ENCODE measurements at regions not wholly inside any gene's neighbourhood (a gene's known extent, or its start where the extent isn't known, plus 50 kb on each side); places are given as distances from the start of the nearest gene placed in this dataset.
"Not testable (repeated sequence)": the region's sequence is repeated elsewhere in the genome, so short reads cannot be mapped to it uniquely, and the experiment has no call there.

DNA sequence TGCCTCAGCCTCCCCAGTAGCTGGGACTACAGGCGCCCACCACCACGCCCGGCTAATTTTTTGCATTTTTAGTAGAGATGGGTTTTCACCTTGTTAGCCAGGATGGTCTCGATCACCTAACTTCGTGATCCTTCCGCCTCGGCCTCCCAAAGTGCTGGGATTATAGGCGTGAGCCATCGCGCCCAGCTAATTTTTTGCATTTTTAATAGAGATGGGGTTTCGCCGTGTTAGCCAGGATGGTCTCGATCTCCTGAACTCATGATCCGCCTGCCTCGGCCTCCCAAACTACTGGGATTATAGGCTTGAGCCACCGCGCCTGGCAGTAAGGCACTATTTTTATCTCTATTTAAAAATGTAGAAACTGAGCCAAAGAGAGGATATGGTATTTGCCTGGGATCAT lies 1660.2 kb downstream of the SPATA31A7 start:
- not testable (repeated sequence) for H3K4me3 Mint-ChIP-seq; H3K36me3 Mint-ChIP-seq (ENCODE audit: low read depth); H3K4me1 Mint-ChIP-seq; H3K27ac Mint-ChIP-seq; ATAC-seq (replicated peaks); H3K27me3 Mint-ChIP-seq; H3K9me3 Mint-ChIP-seq

DNA sequence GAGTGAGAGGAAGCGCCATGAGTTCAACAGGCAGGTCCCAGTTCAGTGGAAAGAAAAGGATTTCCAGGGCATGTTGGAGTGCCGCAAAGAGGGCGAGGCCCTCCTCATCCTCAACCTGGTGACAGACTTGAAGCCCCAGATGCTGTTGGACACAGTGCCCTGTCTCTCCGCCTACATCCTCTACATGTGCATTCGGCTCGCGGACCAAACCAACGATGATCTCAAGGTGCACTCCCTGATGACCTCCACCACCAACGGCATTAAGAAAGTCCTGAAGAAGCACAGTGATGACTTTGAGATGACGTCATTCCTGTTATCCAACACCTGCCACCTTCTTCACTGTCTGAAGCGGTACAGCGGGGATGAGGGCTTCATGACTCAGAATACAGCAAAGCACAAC lies 1667.4 kb downstream of the SPATA31A7 start:
- not testable (repeated sequence) for H3K4me3 Mint-ChIP-seq; H3K4me1 Mint-ChIP-seq; H3K27ac Mint-ChIP-seq; H3K36me3 Mint-ChIP-seq (ENCODE audit: low read depth); H3K9me3 Mint-ChIP-seq; ATAC-seq (replicated peaks)
- peaks cover 25% of the 10 kb centered on the region for H3K27me3 Mint-ChIP-seq

DNA sequence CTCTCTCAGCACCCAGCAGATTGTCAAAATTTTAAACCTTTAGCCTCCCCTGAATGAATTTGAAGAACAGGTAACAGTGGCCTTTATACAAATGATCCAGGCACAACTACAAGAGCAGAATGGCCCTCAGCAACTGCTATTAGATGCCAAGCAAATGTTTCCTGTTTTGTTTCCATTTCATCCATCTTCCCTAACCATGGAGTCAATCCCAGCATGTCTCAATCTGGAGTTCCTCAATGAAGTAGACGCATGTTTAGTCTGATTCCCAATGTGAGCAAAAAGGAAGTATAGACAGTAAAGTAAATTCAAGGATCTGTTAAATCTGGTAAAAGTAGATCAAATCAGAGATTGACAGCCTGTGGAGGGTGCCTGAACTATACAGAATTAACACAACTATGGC lies 1668.4 kb downstream of the SPATA31A7 start:
- H3K4me3 Mint-ChIP-seq; H3K4me1 Mint-ChIP-seq; H3K9me3 Mint-ChIP-seq; H3K27ac Mint-ChIP-seq; ATAC-seq (replicated peaks); H3K36me3 Mint-ChIP-seq (ENCODE audit: low read depth): not testable (repeated sequence)
- peaks cover 29% of the 10 kb centered on the region for H3K27me3 Mint-ChIP-seq

DNA sequence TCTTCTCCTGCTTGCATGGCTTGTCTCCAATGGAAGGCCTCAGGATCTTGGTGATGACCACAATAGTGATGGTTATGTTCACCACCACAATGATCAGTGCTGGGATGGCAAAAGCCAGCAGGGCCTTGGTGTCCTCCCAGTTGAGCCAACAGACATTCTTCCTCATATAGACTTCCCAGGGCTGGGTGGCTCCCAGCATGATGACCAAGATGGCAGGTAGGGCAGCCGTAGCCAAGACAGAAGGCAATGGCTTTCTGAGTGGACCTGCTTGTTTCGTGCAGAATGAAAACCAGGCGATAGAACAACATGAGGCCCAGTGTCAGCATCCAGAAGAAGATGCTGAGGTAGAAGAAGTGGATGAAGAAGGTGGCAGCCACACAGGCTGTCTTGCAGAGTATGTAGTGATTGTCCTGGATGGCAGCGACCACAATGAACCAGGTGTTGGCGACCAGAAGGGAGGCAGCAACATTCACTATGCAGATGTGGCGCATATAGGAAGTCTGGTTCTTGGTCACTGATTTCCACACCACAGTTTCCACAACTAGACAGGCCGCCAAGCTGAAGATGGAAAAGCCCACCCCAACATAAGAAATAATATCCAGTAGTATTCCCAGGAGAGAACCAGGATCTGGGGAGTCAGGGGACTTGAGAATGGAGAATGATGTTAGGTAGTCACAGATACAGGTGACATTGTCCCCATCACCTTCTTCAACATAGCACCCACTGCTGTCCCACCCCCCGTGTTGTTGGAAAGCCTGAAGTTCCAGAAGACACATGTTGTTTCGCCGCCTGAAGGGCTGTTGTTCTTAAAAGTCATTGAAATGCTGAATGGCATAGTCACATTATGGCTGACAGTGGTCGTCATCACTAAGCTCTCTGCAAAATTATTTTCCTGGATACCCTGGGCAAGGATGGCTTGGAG lies 1671.4 kb downstream of the SPATA31A7 start:
- H3K9me3 Mint-ChIP-seq; H3K36me3 Mint-ChIP-seq (ENCODE audit: low read depth); H3K4me3 Mint-ChIP-seq; H3K27ac Mint-ChIP-seq; H3K4me1 Mint-ChIP-seq: not testable (repeated sequence)
- H3K27me3 Mint-ChIP-seq = peaks cover 45% of the 10 kb centered on the region
- peak; percentile 19 for ATAC-seq (replicated peaks)

DNA sequence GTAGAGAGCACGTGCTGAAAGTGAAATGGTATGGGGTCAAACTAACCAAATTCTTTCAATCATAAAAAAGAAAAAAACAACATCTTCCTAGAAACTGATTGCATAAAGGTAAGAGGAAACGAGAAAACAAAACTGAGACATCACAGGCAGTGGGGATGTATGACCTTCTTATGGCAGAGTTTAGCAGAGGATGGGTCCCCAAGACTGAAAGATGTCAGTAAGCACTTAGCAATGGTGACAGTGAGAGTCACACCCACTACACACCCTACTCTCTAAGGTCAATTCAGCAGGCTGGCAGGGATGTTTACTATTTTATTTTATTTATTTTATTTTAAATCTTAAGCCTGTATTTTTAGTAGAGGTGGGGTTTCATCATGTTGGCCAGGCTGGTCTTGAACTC lies 1672.3 kb downstream of the SPATA31A7 start:
- not testable (repeated sequence) for H3K4me3 Mint-ChIP-seq; H3K9me3 Mint-ChIP-seq; H3K36me3 Mint-ChIP-seq (ENCODE audit: low read depth); H3K4me1 Mint-ChIP-seq; ATAC-seq (replicated peaks); H3K27ac Mint-ChIP-seq
- H3K27me3 Mint-ChIP-seq = peaks cover 45% of the 10 kb centered on the region

DNA sequence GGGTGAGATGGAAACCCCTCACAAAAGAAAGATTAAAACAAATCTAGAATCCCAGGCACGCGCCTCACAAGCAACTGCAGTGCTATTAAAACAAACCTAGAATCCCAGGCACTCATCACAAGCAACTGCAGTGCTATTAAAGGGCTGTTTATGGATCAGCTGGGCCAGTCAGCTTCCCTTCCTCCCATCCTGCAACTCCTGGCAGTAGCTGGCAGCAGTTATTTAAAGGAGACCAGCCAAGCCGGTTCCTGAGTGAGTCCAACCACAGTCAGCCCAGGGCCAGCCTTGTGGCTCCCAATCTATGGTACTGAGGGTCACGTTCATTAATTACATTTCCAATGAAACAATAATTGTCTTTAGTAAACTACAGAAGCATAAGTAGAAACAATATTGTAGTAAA lies 1673.5 kb downstream of the SPATA31A7 start:
- ATAC-seq (replicated peaks); H3K4me3 Mint-ChIP-seq; H3K27ac Mint-ChIP-seq; H3K4me1 Mint-ChIP-seq; H3K36me3 Mint-ChIP-seq (ENCODE audit: low read depth); H3K9me3 Mint-ChIP-seq: not testable (repeated sequence)
- peaks cover 43% of the 10 kb centered on the region for H3K27me3 Mint-ChIP-seq

DNA sequence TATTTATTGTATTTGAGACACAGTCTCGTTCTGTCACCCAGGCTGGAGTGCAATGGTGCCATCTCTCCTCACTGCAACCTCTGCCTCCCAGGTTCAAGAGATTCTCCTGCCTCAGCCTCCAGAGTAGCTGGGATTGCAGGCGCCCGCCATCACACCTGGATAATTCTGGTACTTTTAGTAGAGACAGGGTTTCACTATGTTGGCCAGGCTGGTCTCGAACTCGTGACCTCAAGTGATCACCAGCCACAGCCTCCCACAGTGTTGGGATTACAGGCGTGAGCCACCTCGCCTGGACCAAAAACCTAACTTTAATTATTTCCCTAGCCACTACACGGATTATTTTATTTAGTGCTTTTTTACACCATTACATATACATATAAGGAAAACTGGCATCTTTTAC lies 1674.0 kb downstream of the SPATA31A7 start:
- not testable (repeated sequence) for H3K9me3 Mint-ChIP-seq; H3K4me1 Mint-ChIP-seq; H3K27ac Mint-ChIP-seq; H3K4me3 Mint-ChIP-seq; ATAC-seq (replicated peaks); H3K36me3 Mint-ChIP-seq (ENCODE audit: low read depth)
- peaks cover 41% of the 10 kb centered on the region for H3K27me3 Mint-ChIP-seq

DNA sequence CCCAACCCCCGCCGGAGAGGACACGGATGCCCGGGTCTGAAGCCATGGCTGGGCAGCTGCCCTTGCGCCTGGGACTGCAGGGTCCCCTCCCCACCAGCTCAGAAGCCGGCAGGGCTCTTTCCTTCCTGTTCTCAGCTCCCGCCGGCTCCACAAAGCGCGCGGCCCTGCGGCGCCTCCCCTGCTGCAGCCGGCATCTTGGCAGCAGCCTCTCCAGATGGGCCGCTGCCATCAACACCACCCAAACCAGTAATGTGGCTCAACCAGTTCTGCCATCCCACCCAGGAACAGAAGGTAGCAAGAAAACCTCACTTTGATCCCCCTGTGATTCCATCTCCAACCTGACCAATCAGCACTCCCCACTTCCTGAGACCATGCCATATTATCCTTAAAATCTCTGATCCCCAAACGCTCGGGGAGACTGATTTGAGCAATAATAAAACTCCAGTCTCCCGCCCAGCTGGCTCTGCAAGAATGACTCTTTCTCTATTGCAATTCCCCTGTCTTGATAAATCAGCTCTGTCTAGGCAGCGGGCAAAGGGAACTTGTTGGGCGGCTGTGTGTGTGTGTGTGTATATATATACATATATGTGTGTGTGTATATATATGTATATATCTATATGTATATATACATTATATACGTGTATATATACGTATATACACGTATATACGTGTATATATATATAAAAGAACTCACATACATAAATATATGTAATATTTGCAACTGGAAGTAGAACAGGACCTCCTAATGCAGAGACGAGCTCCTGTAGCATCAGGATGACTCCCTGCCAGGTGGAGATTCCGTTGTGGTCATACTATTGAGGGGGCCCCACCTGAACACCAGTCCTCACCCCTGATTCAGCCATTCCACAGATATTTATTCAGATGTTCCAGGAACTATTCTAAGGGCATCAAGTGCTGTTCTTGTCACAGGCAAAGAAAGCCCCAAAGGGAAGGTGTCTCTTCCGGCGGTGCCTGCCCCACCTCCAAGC lies 1674.9 kb downstream of the SPATA31A7 start:
- H3K27me3 Mint-ChIP-seq = peaks cover 44% of the 10 kb centered on the region
- H3K9me3 Mint-ChIP-seq; H3K4me1 Mint-ChIP-seq; ATAC-seq (replicated peaks); H3K36me3 Mint-ChIP-seq (ENCODE audit: low read depth); H3K4me3 Mint-ChIP-seq; H3K27ac Mint-ChIP-seq: not testable (repeated sequence)

DNA sequence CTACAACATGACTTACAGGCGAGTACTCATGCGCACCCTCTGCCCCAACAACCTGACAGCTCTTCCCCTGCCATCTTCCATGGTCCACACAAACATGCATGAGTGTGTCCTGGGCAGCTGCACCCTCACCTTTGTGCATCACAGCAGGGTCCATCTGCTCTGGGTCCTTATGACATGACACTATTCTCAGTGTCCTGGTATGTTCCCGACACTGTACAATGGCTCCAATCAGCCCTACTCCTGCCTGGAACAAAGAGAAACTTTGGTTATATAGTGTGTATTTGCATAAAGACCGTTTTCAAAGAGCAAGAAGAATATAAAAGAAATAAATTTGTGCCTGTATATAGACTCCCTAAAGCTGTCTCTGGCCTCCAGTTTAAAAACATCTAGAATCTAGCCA lies 1679.2 kb downstream of the SPATA31A7 start:
- H3K27ac Mint-ChIP-seq; ATAC-seq (replicated peaks); H3K4me3 Mint-ChIP-seq; H3K9me3 Mint-ChIP-seq; H3K4me1 Mint-ChIP-seq; H3K36me3 Mint-ChIP-seq (ENCODE audit: low read depth): not testable (repeated sequence)
- H3K27me3 Mint-ChIP-seq = peaks cover 26% of the 10 kb centered on the region

DNA sequence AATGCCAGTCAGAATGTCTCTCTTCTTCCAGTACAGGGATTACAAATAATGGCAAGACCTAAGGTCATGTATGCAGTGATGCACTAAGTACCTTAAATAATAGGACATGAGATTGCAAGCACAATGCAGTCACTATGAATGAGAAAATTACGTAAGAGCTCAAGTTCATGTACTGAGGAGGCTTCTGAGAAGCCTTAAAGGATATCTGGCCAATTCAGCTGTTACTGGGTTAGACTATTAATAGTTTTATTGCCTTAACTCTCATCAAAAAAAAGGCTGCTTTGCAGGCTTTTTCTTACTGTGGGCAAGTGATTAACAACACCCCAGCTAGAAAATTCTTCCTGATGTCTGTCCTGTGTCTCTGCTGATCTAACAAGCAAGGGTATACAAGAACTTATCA lies 1681.9 kb downstream of the SPATA31A7 start:
- H3K4me1 Mint-ChIP-seq; H3K4me3 Mint-ChIP-seq; ATAC-seq (replicated peaks); H3K9me3 Mint-ChIP-seq; H3K27ac Mint-ChIP-seq; H3K36me3 Mint-ChIP-seq (ENCODE audit: low read depth): not testable (repeated sequence)
- peaks cover 14% of the 10 kb centered on the region for H3K27me3 Mint-ChIP-seq

DNA sequence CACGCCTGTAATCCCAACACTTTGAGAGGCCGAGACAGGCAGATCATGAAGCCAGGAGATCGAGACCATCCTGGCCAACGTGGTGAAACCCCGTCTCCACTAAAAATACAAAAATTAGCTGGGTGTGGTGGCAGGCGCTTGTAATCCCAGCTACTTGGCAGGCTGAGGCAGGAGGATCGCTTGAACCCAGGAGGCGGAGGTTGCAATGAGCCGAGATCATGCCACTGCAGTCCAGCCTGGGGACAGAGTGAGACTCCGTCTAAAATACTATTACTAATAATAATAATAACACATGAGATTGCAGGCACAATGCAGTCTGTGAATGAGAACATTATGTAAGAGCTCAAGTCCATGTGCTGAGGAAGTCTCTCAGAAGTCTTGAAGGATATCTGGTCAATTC lies 1684.4 kb downstream of the SPATA31A7 start:
- not testable (repeated sequence) for H3K36me3 Mint-ChIP-seq (ENCODE audit: low read depth); H3K4me3 Mint-ChIP-seq; H3K9me3 Mint-ChIP-seq; H3K4me1 Mint-ChIP-seq; ATAC-seq (replicated peaks); H3K27ac Mint-ChIP-seq
- H3K27me3 Mint-ChIP-seq = peaks cover 17% of the 10 kb centered on the region

DNA sequence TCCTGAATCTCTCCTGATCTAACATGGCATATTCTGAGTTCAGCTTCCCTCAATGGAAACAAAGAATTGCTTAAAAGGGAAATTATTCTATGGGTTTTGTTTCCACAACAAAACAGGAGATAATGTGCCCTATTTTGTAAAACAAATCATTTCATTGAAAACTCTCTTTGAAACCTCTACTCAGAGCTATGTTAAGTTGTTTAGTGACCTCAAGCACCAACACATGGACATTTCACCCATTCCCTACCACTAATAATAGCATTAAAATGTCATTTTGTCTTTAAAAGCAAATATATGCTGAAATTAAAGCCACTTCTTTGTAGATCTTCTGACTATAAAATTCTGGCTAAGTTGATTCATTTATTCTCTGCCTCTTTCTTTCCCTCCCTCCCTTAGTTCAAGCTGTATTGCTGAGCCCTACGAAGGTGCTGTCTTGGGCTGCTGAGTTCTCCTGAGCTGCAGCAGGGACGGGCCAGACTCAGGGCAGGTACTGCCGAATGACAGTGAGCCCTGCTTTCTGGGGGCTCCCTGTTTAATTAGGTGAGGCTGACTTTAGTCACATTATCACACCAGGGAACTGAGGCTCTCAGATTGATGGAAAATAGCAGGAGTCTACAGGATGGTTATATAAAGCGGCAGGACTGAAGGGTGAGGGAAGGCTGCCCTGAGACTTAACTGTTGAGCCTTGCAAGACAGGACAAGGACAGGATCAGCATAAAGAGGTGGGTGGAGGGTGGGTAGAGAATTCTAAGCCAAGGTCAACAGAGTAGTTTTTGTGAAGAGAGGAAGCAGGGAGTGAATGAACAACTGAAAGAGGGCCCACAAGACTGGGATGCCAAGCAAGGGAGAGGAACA lies 1685.1 kb downstream of the SPATA31A7 start:
- H3K9me3 Mint-ChIP-seq; H3K27ac Mint-ChIP-seq; ATAC-seq (replicated peaks); H3K4me1 Mint-ChIP-seq; H3K36me3 Mint-ChIP-seq (ENCODE audit: low read depth); H3K4me3 Mint-ChIP-seq: not testable (repeated sequence)
- peaks cover 19% of the 10 kb centered on the region for H3K27me3 Mint-ChIP-seq

DNA sequence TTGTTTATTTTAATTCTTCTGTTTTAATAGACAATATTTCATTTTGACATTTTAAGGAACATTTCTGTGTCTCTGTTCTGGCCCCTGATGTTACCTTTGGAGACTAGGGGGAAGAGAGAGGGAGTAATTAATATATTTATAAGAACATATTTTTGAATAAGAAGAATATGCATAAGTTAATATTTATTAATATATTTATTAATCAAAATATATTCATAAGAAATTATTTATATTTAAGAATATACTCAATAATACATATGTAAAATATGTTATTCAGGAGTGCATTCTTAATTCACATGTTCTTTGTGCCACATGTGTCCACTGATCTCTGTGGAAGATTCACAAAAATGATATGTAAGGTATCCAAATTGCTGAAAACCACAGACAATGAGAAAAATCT lies 1687.7 kb downstream of the SPATA31A7 start:
- not testable (repeated sequence) for H3K4me1 Mint-ChIP-seq; H3K27ac Mint-ChIP-seq; H3K36me3 Mint-ChIP-seq (ENCODE audit: low read depth); H3K9me3 Mint-ChIP-seq; H3K4me3 Mint-ChIP-seq; ATAC-seq (replicated peaks)
- peaks cover 21% of the 10 kb centered on the region for H3K27me3 Mint-ChIP-seq

DNA sequence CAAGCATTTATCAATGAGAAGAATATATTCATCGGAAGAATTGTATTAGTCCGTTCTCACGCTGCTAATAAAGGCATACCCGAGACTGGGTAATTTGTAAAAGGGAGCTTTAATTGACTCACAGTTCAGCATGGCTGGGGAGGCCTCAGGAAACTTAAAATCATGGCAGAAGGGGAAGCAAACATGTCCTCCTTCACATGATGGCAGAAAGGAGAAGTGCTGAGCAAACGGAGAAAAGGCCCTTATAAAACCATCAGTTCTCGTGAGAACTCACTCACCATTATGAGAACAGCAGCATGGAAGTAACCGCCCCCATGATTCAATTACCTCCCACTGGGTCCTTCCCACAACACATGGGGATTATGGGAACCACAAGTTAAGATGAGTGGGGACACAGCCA lies 1688.2 kb downstream of the SPATA31A7 start:
- not testable (repeated sequence) for ATAC-seq (replicated peaks); H3K27ac Mint-ChIP-seq; H3K4me1 Mint-ChIP-seq; H3K9me3 Mint-ChIP-seq; H3K36me3 Mint-ChIP-seq (ENCODE audit: low read depth); H3K4me3 Mint-ChIP-seq
- H3K27me3 Mint-ChIP-seq = peaks cover 21% of the 10 kb centered on the region
